SK-N-SH treated with all-trans-retinoic acid at 6 μM for 48 hours (cell line): ENCODE measurements at regions not wholly inside any gene's neighbourhood (a gene's known extent, or its start where the extent isn't known, plus 50 kb on each side); places are given as distances from the start of the nearest gene placed in this dataset.

Experiments used
- ATAC-seq: fragments of 200-7000 bp; cut with Tn5 transposase; 3 replicates; pipeline ENCODE4 v1.9.1; 2020; ENCODE audit warnings: mild to moderate bottlenecking, moderate library complexity
- ARNTL ChIP-seq: fragments of 450-650 bp; formaldehyde crosslinking; IDR thresholded peaks from 2 replicates; pipeline ENCODE4 v1.5.0; 2020; ENCODE audit warnings: low read depth, mild to moderate bottlenecking, moderate library complexity, borderline replicate concordance
- CREB5 ChIP-seq: fragments of 250-450 bp; sonication (Bioruptor Pico); IDR thresholded peaks from 2 replicates; pipeline ENCODE4 v1.5.1; 2020; ENCODE audit warnings: low read depth, mild to moderate bottlenecking, moderate library complexity
- CSDC2 ChIP-seq: fragments of 250-450 bp; sonication (Bioruptor Pico); IDR thresholded peaks from 2 replicates; pipeline ENCODE4 v1.5.0; 2020; ENCODE audit warnings: mild to moderate bottlenecking, moderate library complexity
- ESRRG ChIP-seq: fragments of 250-450 bp; sonication (Bioruptor Pico); IDR thresholded peaks from 2 replicates; pipeline ENCODE4 v1.6.1; 2021; ENCODE audit warnings: mild to moderate bottlenecking
- GLIS3 ChIP-seq: fragments of 250-450 bp; sonication (Bioruptor Pico); IDR thresholded peaks from 2 replicates; pipeline ENCODE4 v1.5.0; 2020; ENCODE audit warnings: mild to moderate bottlenecking, moderate library complexity
- ISL1 ChIP-seq: fragments of 250-450 bp; sonication (Bioruptor Pico); IDR thresholded peaks from 2 replicates; pipeline ENCODE4 v2.1.2; 2022; ENCODE audit warnings: mild to moderate bottlenecking, moderate library complexity
- OSR1 ChIP-seq: fragments of 250-450 bp; sonication (Bioruptor Pico); IDR thresholded peaks from 2 replicates; pipeline ENCODE4 v1.8.0; 2022; ENCODE audit warnings: moderate library complexity, mild to moderate bottlenecking, inconsistent platforms
- PPARA ChIP-seq: fragments of 250-450 bp; sonication (Bioruptor Pico); IDR thresholded peaks from 2 replicates; pipeline ENCODE4 v1.5.0; 2020; ENCODE audit warnings: mild to moderate bottlenecking, borderline replicate concordance
- RARB ChIP-seq: fragments of 250-450 bp; sonication (Bioruptor Pico); IDR thresholded peaks from 2 replicates; pipeline ENCODE4 v1.8.0; 2021; ENCODE audit warnings: mild to moderate bottlenecking, moderate library complexity
- SNAI2 ChIP-seq: fragments of 250-450 bp; sonication (Bioruptor Pico); IDR thresholded peaks from 2 replicates; pipeline ENCODE4 v1.5.0; 2020; ENCODE audit warnings: mild to moderate bottlenecking, moderate library complexity
- TCF4 ChIP-seq: fragments of 250-450 bp; sonication (Bioruptor Pico); IDR thresholded peaks from 2 replicates; pipeline ENCODE4 v1.8.0; 2021; ENCODE audit warnings: mild to moderate bottlenecking, moderate library complexity, borderline replicate concordance
- TSHZ2 ChIP-seq: fragments of 250-450 bp; sonication (Bioruptor Pico); IDR thresholded peaks from 2 replicates; pipeline ENCODE4 v1.5.0; 2020; ENCODE audit warnings: mild to moderate bottlenecking, moderate library complexity
- ZC3H10 ChIP-seq: fragments of 250-450 bp; sonication (Bioruptor Pico); IDR thresholded peaks from 2 replicates; pipeline ENCODE4 v1.5.1; 2021; ENCODE audit warnings: mild to moderate bottlenecking, moderate library complexity
- ZFP30 ChIP-seq: fragments of 450-650 bp; formaldehyde crosslinking; IDR thresholded peaks from 2 replicates; pipeline ENCODE4 v1.5.0; 2022; ENCODE audit warnings: mild to moderate bottlenecking, moderate library complexity
- ZNF565 ChIP-seq: fragments of 450-650 bp; formaldehyde crosslinking; conservative IDR thresholded peaks from 2 replicates; pipeline ENCODE4 v1.5.0; 2020; ENCODE audit warnings: low read depth, mild to moderate bottlenecking, moderate library complexity
- ZNF70 ChIP-seq: fragments of 450-650 bp; formaldehyde crosslinking; IDR thresholded peaks from 2 replicates; pipeline ENCODE4 v1.5.0; 2020; ENCODE audit warnings: mild to moderate bottlenecking, moderate library complexity
- ZNF8 ChIP-seq: fragments of 450-650 bp; formaldehyde crosslinking; IDR thresholded peaks from 2 replicates; pipeline ENCODE4 v1.5.0; 2020; ENCODE audit warnings: mild to moderate bottlenecking, moderate library complexity
- TF ChIP-seq, protein P1 (sequence below): fragments of 250-450 bp; sonication (Bioruptor Pico); IDR thresholded peaks from 2 replicates; pipeline ENCODE4 v1.8.0; 2021; ENCODE audit warnings: low read depth, mild to moderate bottlenecking, moderate library complexity, borderline replicate concordance
- TF ChIP-seq, protein P2 (sequence below): fragments of 250-450 bp; sonication (Bioruptor Pico); IDR thresholded peaks from 2 replicates; pipeline ENCODE4 v1.8.0; 2020; ENCODE audit warnings: mild to moderate bottlenecking, moderate library complexity, borderline replicate concordance
- TF ChIP-seq, protein P3 (sequence below): fragments of 250-450 bp; sonication (Bioruptor Pico); IDR thresholded peaks from 2 replicates; pipeline ENCODE4 v1.5.1; 2021; ENCODE audit warnings: mild to moderate bottlenecking, moderate library complexity

GRCh38 chr12:58500399-58500798, 419.9 kb downstream of the LRIG3 start (continued):
- TF ChIP-seq TSHZ2 (no peak), CSDC2 (CRISPR knock-in tag) (no peak), ISL1 (CRISPR knock-in tag) (no peak), ESRRG (CRISPR knock-in tag) (no peak), OSR1 (CRISPR knock-in tag) (no peak), ARNTL (CRISPR knock-in tag) (no peak), PPARA (CRISPR knock-in tag) (no peak)

DNA sequence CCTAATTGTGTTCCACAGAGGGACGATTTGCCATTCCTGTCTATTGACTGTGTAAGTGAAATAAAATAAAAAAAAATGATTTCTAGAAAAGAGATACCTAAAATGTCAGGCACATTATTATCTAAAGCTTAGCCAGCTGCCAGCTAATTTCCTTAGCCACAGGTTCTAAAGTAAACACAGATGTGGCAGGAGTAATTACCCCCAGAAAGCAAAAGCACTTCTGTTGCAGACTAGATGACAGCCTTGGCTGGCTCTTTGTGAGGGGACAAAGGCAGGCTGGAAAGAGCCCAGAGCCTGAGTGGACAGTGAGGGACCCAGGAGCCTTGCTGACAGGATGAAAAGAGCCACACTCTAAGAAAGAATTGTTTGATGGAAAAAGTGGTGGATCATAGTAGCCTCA, 418.1 kb downstream of the LRIG3 start:
- TF ChIP-seq, protein P1, sequence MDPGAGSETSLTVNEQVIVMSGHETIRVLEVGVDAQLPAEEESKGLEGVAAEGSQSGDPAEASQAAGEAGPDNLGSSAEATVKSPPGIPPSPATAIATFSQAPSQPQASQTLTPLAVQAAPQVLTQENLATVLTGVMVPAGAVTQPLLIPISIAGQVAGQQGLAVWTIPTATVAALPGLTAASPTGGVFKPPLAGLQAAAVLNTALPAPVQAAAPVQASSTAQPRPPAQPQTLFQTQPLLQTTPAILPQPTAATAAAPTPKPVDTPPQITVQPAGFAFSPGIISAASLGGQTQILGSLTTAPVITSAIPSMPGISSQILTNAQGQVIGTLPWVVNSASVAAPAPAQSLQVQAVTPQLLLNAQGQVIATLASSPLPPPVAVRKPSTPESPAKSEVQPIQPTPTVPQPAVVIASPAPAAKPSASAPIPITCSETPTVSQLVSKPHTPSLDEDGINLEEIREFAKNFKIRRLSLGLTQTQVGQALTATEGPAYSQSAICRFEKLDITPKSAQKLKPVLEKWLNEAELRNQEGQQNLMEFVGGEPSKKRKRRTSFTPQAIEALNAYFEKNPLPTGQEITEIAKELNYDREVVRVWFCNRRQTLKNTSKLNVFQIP (CRISPR knock-in tag) = no peak
- TF ChIP-seq CREB5 (CRISPR knock-in tag) (no peak), RARB (no peak), OSR1 (CRISPR knock-in tag) (no peak), GLIS3 (CRISPR knock-in tag) (no peak), ARNTL (CRISPR knock-in tag) (no peak), ZNF8 (CRISPR knock-in tag) (no peak), ESRRG (CRISPR knock-in tag) (no peak), PPARA (CRISPR knock-in tag) (no peak), SNAI2 (CRISPR knock-in tag) (no peak), TSHZ2 (no peak), TCF4 (CRISPR knock-in tag) (no peak), CSDC2 (CRISPR knock-in tag) (no peak), ZNF565 (CRISPR knock-in tag) (no peak), ZNF70 (CRISPR knock-in tag) (no peak), ZC3H10 (CRISPR knock-in tag) (no peak), ISL1 (CRISPR knock-in tag) (no peak)
- TF ChIP-seq, protein P2, sequence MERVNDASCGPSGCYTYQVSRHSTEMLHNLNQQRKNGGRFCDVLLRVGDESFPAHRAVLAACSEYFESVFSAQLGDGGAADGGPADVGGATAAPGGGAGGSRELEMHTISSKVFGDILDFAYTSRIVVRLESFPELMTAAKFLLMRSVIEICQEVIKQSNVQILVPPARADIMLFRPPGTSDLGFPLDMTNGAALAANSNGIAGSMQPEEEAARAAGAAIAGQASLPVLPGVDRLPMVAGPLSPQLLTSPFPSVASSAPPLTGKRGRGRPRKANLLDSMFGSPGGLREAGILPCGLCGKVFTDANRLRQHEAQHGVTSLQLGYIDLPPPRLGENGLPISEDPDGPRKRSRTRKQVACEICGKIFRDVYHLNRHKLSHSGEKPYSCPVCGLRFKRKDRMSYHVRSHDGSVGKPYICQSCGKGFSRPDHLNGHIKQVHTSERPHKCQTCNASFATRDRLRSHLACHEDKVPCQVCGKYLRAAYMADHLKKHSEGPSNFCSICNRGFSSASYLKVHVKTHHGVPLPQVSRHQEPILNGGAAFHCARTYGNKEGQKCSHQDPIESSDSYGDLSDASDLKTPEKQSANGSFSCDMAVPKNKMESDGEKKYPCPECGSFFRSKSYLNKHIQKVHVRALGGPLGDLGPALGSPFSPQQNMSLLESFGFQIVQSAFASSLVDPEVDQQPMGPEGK (CRISPR knock-in tag) = no peak
- ATAC-seq = peak; percentile 45

- peak; percentile 32 for ATAC-seq
- no peak for TF ChIP-seq OSR1 (CRISPR knock-in tag)
- TF ChIP-seq, protein P3, sequence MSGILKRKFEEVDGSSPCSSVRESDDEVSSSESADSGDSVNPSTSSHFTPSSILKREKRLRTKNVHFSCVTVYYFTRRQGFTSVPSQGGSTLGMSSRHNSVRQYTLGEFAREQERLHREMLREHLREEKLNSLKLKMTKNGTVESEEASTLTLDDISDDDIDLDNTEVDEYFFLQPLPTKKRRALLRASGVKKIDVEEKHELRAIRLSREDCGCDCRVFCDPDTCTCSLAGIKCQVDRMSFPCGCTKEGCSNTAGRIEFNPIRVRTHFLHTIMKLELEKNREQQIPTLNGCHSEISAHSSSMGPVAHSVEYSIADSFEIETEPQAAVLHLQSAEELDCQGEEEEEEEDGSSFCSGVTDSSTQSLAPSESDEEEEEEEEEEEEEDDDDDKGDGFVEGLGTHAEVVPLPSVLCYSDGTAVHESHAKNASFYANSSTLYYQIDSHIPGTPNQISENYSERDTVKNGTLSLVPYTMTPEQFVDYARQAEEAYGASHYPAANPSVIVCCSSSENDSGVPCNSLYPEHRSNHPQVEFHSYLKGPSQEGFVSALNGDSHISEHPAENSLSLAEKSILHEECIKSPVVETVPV = no peak
- no peak for TF ChIP-seq CREB5 (CRISPR knock-in tag)
- TF ChIP-seq SNAI2 (CRISPR knock-in tag) = no peak
- no peak for TF ChIP-seq ZFP30 (CRISPR knock-in tag)
- TF ChIP-seq GLIS3 (CRISPR knock-in tag) = no peak
- TF ChIP-seq ESRRG (CRISPR knock-in tag) = no peak
- TF ChIP-seq TSHZ2 = no peak
Observed at GRCh38 chr12:58502841-58503240, 417.5 kb downstream of the LRIG3 start.
